DMS53 treated with DMSO at 0.1 percent for 48 hours (cell line): ENCODE measurements at regions not wholly inside any gene's neighbourhood (a gene's known extent, or its start where the extent isn't known, plus 50 kb on each side); places are given as distances from the start of the nearest gene placed in this dataset.
"Not testable (repeated sequence)": the region's sequence is repeated elsewhere in the genome, so short reads cannot be mapped to it uniquely, and the experiment has no call there.

ENCODE experiments used
- DNase-seq: peaks from one replicate; lab custom pipeline; 2025; ENCODE audit not compliant: unreplicated experiment; lab: John Stamatoyannopoulos, UW

DNA sequence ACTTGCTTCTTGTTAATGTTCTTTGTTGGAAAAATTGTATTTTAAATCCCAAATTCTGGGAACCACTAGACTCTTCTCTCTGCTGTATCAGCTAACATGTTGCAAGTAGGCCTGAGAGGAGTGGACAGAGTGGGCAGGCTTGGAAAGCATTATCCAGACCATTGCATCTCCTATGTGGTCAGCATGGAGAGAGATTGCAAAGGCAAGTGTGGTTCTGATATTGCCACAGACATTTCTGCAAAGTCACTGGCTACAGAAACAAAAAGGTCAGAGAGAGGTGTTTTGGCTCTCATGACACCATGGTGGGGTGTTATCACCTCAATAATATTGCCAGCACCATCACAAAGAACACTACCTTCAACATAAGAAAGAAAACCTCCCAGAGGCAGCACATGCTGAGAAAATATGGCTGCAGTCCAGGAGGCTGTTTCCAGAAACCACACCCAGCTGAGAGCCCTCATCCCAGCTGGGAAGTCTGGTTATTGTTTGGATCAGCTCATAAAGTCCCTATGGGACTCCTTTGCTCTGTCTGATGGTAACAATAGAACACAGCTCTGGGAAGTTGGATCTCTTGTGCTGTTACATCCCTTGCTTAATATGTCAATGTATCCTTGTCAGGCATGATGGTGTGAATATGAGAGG is 78.2 kb upstream of the TBX18 start:
- no peak for DNase-seq

DNA sequence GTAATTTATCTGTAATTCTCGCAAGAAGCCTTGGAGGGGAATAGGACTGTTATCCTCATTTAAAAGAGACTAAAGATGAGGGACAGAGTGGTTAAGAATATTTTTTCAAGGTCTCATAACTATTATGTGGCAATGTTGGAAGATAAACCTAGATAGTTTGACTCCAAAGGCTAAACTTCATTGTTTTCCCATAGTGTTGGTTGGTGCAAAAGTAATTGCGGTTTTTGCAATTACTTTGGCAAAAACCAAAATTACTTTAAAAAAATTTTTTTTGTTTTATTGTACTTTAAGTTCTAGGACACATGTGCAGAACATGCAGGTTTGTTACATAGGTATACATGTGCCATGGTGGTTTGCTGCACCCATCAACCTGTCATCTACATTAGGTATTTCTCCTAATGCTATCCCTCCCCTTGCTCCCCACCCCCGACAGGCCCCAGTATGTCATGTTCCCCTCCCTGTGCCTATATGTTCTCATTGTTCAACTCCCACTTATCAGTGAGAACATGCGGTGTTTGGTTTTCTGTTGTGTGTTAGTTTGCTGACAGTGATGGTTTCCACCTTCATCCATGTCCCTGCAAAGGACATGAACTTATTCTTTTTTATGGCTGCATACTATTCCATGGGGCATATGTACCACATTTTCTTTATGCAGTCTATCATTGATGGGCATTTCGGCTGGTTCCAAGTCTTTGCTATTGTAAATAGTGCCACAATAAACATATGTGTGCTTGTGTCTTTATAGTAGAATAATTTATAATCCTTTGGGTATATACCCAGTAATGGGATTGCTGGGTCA is 72.9 kb upstream of the TBX18 start:
- not testable (repeated sequence) for DNase-seq

DNA sequence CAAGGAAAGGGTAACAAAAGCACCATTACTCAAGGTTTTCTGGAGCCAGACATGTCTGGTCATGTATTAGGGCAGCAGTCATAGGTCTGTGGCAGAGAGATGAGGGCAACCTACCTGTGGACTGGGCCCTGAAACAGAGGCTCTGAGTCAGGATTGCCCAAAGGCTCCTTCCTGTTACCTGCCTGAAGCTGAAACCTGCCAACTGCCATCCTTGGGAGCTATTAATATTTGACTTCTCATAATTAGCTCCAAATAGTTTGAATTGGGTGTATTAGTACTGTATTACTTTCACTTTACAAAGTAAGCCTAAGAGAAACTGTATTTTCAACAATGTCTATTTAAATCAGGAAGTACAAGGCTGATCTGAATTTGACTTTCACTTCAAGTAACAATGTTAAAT is 72.0 kb upstream of the TBX18 start:
- DNase-seq = no peak

DNA sequence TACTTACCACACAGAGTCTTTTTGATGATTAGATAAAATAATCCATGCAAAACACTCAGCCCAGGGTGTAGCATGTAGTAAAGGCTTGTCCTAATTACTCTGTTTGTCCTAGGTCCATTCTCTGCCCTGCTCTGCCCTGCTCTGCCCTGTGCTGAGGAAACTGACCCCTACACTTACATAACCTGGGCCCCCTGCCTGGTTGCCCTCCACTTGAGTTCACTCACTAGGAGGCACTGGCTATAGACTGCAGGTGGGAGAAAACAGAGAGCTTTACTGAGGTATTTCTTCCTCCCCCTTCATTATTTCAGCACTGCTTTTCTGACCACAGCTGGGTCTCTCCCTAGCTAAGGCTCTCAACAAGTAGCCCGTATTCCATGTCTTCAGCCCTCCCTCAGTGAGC is 70.9 kb upstream of the TBX18 start:
- no peak for DNase-seq

DNA sequence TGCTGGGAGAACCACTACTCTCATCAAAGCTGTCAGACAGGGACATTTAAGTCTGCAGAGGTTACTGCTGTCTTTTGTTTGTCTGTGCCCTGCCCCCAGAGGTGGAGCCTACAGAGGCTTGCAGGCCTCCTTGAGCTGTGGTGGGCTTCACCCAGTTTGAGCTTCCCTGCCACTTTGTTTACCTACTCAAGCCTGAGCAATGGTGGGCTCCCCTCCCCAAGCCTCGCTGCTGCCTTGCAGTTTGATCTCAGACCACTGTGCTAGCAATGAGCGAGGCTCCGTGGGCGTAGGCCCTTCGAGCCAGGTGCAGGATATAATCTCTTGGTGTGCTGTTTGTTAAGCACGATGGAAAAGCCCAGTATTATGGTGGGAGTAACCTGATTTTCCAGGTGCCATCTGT is 67.5 kb upstream of the TBX18 start:
- not testable (repeated sequence) for DNase-seq

DNA sequence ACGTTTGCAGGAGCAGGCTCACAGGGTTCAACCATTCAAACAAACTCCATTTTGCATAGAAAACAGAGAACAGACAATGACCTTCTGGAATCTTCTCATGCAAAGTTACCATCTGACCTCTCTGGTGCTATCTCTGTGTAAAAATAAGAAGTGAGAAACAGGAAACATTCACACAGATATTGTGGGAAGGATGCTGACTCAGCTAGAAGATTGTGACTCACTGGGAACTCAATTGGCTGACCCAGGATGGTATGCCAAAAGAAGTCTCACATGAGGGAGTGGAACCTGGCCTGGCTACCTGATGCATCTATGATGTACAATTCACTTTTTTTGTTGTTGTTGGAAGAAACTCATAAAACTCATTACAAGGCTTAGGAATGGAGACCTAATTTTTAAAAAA is 61.1 kb upstream of the TBX18 start:
- DNase-seq = no peak

DNA sequence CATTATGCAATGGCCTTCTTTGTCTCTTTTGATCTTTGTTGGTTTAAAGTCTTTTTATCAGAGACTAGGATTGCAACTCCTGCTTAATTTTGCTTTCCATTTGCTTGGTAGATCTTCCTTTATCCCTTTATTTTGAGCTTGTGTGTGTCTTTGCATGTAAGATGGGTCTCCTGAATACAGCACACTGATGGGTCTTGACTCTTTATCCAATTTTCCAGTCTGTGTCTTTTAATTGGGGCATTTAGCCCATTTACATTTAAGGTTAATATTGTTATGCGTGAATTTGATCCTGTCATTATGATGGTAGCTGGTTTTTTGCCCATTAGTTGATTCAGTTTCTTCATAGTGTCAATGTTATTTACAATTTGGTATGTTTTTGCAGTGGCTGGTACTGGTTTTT is 56.9 kb upstream of the TBX18 start:
- DNase-seq = not testable (repeated sequence)

DNA sequence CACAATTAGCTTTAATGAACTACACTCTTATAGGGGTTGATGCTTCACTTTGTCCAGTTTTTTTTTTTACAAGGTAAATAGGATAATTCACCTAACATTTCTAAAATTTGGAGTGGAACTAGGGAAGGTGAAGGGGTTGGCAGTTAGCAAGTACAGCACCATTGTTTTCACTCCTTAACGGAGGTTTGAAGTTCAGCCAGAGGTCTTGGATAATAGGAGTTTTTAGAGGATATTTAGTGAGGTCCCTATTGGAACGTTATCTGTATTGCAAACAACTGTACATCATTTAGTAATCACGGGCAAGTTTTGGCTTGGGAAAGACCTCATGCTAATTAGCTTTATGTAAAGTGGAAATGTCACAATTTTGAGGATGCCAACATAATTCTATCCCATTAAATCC is 52.3 kb upstream of the TBX18 start:
- no peak for DNase-seq

DNA sequence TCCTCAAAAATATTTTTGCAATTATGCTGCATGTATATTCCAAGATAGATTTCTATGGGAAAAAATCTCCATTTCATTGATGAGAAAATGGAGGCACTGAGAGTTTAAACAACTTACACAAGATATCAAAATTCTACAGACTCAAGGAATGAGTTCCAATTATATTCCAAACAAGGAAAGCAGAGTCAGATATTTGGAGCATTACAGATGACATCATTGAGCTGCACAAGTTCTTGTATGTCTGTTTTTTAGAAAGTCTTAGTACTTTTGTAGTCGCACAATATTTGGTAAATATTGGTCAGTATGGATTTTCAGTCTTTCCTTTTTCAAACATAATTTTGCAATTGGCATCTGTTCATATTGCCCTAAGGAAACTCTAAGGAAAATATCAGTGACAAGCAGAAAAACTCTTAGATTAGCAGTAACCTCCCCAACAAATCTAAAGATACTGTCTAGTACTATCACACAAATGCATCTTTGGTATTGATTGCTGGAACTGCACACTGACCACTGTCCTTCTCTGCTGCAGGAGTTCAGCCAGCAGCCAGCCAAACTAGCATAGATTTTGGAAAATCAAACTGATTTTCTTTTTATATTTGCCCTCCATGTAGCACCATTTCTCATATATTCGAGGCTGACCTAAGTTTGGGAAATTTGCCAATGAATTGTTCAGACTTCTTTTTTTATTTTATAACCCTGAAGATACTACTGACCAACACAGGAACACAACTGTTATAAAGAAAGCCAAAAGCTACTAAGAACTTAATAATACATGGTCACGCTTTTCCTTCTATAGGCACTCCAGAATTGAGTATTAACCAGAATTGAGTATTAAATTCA is 51.7 kb upstream of the TBX18 start:
- no peak for DNase-seq
